ENCODE measurements at regions not wholly inside any gene's neighbourhood (a gene's known extent, or its start where the extent isn't known, plus 50 kb on each side); places are given as distances from the start of the nearest gene placed in this dataset.

DNA sequence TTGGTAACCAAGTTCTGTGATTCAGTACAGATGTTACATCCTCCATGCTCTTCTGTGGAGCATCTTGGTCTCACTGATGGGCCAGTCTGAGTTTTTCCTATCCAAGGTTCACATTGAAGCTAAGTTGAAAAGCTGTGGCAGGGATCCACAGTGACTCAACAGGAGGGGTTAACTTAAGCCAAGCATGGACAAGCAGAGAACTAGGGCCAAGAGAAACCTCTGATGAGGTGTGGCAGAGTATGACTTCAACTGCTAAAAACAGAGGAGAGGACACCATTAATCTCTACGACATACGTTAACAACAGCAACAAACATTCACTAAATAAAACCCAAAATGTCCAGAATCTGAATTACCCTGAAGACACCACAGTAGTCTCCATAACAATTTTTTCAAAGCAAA, 268.1 kb upstream of the UBE2E2 start:
- Mint-ChIP-seq H3K27me3 (ENCODE audit: low read depth) (no peaks in the 10 kb centered on the region), H3K36me3 (ENCODE audit: insufficient read depth in 1 of 3, low read depth in 3 of 3) (no peaks in the 10 kb centered on the region; a peak in 1 of 7 replicates), H3K27ac (no peak overlapping the region), H3K4me3 (no peak overlapping the region), H3K9me3 (no peaks in the 10 kb centered on the region), H3K4me1 (no peaks in the 10 kb centered on the region)
- WGBS (ENCODE audit: extremely low coverage, insufficient read length, low lambda C conversion rate) = no CpG with 5 or more reads among the region's 2 CpGs
- H2BK120ac ChIP-seq (ENCODE audit: low read depth, low read length, poor library complexity, severe bottlenecking) = no peak overlapping the region
- H2BK20ac ChIP-seq (ENCODE audit: low read depth, low read length, poor library complexity, severe bottlenecking) = no peak overlapping the region
- H2BK12ac ChIP-seq (ENCODE audit: insufficient read length, low read depth, low read length) = no peak overlapping the region
- DNase-seq = no peak
- no peak overlapping the region for H2BK5ac ChIP-seq (ENCODE audit: insufficient read length, low read length)
- no peak overlapping the region for H2AFZ ChIP-seq (ENCODE audit: low read length)
- TF ChIP-seq, protein P1, sequence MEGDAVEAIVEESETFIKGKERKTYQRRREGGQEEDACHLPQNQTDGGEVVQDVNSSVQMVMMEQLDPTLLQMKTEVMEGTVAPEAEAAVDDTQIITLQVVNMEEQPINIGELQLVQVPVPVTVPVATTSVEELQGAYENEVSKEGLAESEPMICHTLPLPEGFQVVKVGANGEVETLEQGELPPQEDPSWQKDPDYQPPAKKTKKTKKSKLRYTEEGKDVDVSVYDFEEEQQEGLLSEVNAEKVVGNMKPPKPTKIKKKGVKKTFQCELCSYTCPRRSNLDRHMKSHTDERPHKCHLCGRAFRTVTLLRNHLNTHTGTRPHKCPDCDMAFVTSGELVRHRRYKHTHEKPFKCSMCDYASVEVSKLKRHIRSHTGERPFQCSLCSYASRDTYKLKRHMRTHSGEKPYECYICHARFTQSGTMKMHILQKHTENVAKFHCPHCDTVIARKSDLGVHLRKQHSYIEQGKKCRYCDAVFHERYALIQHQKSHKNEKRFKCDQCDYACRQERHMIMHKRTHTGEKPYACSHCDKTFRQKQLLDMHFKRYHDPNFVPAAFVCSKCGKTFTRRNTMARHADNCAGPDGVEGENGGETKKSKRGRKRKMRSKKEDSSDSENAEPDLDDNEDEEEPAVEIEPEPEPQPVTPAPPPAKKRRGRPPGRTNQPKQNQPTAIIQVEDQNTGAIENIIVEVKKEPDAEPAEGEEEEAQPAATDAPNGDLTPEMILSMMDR (conservative IDR thresholded peaks at IDR 0.05) = no peak
- H3K79me1 ChIP-seq (ENCODE audit: insufficient read depth, low read depth, low read length, poor library complexity, severe bottlenecking) = no peaks in the 10 kb centered on the region
- no peak overlapping the region for H3K23ac ChIP-seq (ENCODE audit: insufficient read length, low read depth, low read length)
- no peak overlapping the region for H2AK5ac ChIP-seq (ENCODE audit: insufficient read length, low read length)
- no peaks in the 10 kb centered on the region for H4K20me1 ChIP-seq (ENCODE audit: control insufficient read depth, insufficient read depth, insufficient read length)
- H3K9me3 ChIP-seq (ENCODE audit: control insufficient read depth, low read depth, low read length) = no peaks in the 10 kb centered on the region
- H3T11ph ChIP-seq (ENCODE audit: low read length) = no peak overlapping the region
- no peak overlapping the region for H3K4ac ChIP-seq (ENCODE audit: low read depth, low read length)
- no peak overlapping the region for H3K4me2 ChIP-seq (ENCODE audit: insufficient read depth, insufficient read length, low read length)
- H4K91ac ChIP-seq (ENCODE audit: insufficient read length, low read depth, low read length) = no peak overlapping the region
- no peak overlapping the region for H2BK15ac ChIP-seq (ENCODE audit: low read depth, low read length)
- no peaks in the 10 kb centered on the region for H3K27me3 ChIP-seq (ENCODE audit: insufficient read depth, low read length)
- H3K27ac ChIP-seq (ENCODE audit: insufficient read length, low read depth, low read length) = no peak overlapping the region
- H3K4me1 ChIP-seq (ENCODE audit: insufficient read depth, low read length) = no peaks in the 10 kb centered on the region
- H3K14ac ChIP-seq (ENCODE audit: insufficient read depth, low read length) = no peak overlapping the region
- H3K9ac ChIP-seq (ENCODE audit: extremely low read depth, insufficient read length, low read length) = no peak overlapping the region
- H3K18ac ChIP-seq (ENCODE audit: insufficient read length, low read depth, low read length) = no peak overlapping the region
- H3K56ac ChIP-seq (ENCODE audit: insufficient read length, low read depth, low read length) = no peak overlapping the region
- H4K5ac ChIP-seq (ENCODE audit: insufficient read length, low read depth, low read length) = no peak overlapping the region
- no peaks in the 10 kb centered on the region for H3K23me2 ChIP-seq (ENCODE audit: insufficient read length, low read depth, low read length, poor library complexity, severe bottlenecking)
- no peaks in the 10 kb centered on the region for H3K79me2 ChIP-seq (ENCODE audit: insufficient read depth, low read length)
- no peak overlapping the region for H4K8ac ChIP-seq (replicated peaks; ENCODE audit: insufficient read length, low read depth, low read length)
